ENCODE measurements at regions not wholly inside any gene's neighbourhood (a gene's known extent, or its start where the extent isn't known, plus 50 kb on each side); places are given as distances from the start of the nearest gene placed in this dataset.

DNA sequence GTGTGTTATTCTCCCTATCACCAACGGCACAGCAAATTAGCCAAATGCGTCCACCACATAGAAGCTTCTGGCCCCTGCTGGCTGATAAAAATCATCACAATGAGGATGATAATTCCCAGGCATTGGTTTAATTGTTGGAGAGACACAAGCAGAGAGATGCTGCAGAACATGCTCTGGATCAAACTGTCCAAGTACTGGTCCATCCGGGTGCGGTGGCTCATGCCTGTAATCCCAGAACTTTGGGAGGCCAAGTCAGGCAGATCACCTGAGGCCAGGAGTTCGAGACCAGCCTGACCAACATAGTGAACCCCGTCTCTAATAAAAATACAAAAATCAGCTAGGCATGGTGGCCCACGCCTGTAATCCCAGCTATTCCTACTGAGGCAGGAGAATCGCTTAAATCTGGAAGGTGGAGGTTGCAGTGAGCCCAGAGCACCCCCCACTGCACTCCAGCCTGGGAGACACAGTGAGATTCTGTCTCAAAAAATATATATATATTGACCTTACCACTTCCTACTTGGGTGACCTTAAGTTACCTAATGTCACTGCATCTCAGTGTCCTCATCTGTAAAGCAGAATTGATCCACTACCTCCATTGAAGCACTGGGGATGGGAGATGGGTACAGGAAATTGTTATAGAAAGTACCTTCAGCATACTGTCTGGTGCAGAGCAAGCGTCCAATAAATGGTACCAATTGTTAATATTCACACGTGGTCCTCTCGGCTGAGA lies 83.7 kb upstream of the EGLN3 start:
- CTCF ChIA-PET: no interaction called here
- H3K27me3 Mint-ChIP-seq: peaks cover 3% of the 10 kb centered on the region in 2 donors
- no peaks in the 10 kb centered on the region for H3K9me3 ChIP-seq (ENCODE audit: low read length)

DNA sequence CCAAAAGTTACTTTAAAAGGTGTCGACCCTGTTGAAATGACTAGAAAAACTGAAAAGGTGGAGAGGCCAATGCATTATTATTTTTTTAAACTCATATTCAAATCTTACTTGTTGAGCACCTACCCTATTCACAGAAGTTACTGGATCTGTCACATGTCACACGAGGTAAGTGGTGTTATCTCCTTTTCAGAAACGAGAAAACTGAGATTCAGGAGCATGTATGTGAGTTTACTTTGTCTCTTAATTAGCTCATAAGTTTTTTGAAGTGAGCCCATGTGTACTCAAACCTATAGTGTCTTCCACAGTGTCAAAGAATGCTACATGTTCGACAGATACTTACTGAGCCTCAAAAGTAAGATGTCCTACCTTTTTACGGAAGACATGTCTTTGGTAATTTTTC lies 81.8 kb upstream of the EGLN3 start:
- POLR2A ChIA-PET: no interaction called here
- no peak overlapping the region for H3K27ac ChIP-seq (ENCODE audit: low read depth, low read length)
- peaks cover 4% of the 10 kb centered on the region for H3K4me1 ChIP-seq (ENCODE audit: insufficient read depth, low read length)
- H3K4me1 Mint-ChIP-seq: peaks cover 0 to under 1% (median 0%) of the 10 kb centered on the region in 3 donors
- peaks cover 0 to 2% (median 0%) of the 10 kb centered on the region in 3 donors for H3K36me3 Mint-ChIP-seq
- H3K27me3 Mint-ChIP-seq: peaks cover 1 to 3% of the 10 kb centered on the region in 2 donors
- no peak overlapping the region for H3K4me3 ChIP-seq (ENCODE audit: low read length)
- no peaks in the 10 kb centered on the region for H3K36me3 ChIP-seq (ENCODE audit: insufficient read depth, low read length)
- CTCF ChIA-PET: no interaction called here
- H3K4me3 Mint-ChIP-seq: no peak overlapping the region
- no peaks in the 10 kb centered on the region for H3K9me3 ChIP-seq (ENCODE audit: low read length)
- no peaks in the 10 kb centered on the region for H3K27me3 ChIP-seq (ENCODE audit: insufficient read depth, low read length, poor library complexity, severe bottlenecking)
- H3K27ac Mint-ChIP-seq: no peak overlapping the region
- peaks cover 0 to 2% (median 0%) of the 10 kb centered on the region in 5 donors for H3K9me3 Mint-ChIP-seq
- DNase-seq: no peak

More for the DNA sequence above, 83.7 kb upstream of the EGLN3 start:
- Histone ChIP-seq H3K27ac (ENCODE audit: low read depth, low read length) (no peak overlapping the region), H3K4me1 (ENCODE audit: insufficient read depth, low read length) (peaks cover 4% of the 10 kb centered on the region), H3K4me3 (ENCODE audit: low read length) (no peak overlapping the region), H3K36me3 (ENCODE audit: insufficient read depth, low read length) (no peaks in the 10 kb centered on the region), H3K27me3 (ENCODE audit: insufficient read depth, low read length, poor library complexity, severe bottlenecking) (no peaks in the 10 kb centered on the region)
- H3K9me3 Mint-ChIP-seq: peaks cover 0 to 3% (median 0%) of the 10 kb centered on the region in 5 donors
- H3K4me3 Mint-ChIP-seq: no peak overlapping the region
- DNase-seq: no peak
- no peak overlapping the region for H3K27ac Mint-ChIP-seq
- peaks cover 0 to 19% (median 5%) of the 10 kb centered on the region in 3 donors for H3K4me1 Mint-ChIP-seq
- POLR2A ChIA-PET: no interaction called here
- H3K36me3 Mint-ChIP-seq: peaks cover 0 to 2% (median 0%) of the 10 kb centered on the region in 3 donors

DNA sequence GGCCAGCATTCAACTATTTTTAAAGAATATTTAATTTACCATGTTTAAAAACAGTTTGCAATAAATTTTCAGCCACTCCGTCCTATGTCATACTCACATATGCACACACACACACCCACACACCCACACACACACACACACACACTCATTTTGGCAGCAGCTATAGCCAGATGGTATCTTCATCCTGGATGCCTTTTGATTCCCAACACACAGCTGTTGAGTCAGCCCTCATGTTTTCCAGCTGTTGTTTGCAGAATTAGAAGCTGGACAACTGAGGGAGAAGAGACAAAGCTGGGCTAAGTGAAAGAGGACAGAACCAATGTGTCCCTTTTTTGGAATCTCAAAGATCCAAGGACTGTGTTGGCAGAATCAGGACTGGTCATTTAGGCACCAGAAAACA lies 80.0 kb upstream of the EGLN3 start:
- Mint-ChIP-seq H3K4me1 (no peaks in the 10 kb centered on the region), H3K4me3 (peak overlapping the region in 1 of 7 donors; percentile 36), H3K36me3 (peaks cover 0 to 2% (median 0%) of the 10 kb centered on the region in 3 donors), H3K27me3 (peaks cover 1 to 3% of the 10 kb centered on the region in 2 donors), H3K9me3 (peaks cover 0 to 2% (median 0%) of the 10 kb centered on the region in 5 donors), H3K27ac (no peak overlapping the region)
- CTCF ChIA-PET: no interaction called here
- H3K9me3 ChIP-seq (ENCODE audit: low read length): no peaks in the 10 kb centered on the region
- H3K27ac ChIP-seq (ENCODE audit: low read depth, low read length): no peak overlapping the region
- POLR2A ChIA-PET: no interaction called here
- H3K36me3 ChIP-seq (ENCODE audit: insufficient read depth, low read length): no peaks in the 10 kb centered on the region
- DNase-seq: no peak
- no peak overlapping the region for H3K4me3 ChIP-seq (ENCODE audit: low read length)
- H3K27me3 ChIP-seq (ENCODE audit: insufficient read depth, low read length, poor library complexity, severe bottlenecking): no peaks in the 10 kb centered on the region
- peaks cover 4% of the 10 kb centered on the region for H3K4me1 ChIP-seq (ENCODE audit: insufficient read depth, low read length)

DNA sequence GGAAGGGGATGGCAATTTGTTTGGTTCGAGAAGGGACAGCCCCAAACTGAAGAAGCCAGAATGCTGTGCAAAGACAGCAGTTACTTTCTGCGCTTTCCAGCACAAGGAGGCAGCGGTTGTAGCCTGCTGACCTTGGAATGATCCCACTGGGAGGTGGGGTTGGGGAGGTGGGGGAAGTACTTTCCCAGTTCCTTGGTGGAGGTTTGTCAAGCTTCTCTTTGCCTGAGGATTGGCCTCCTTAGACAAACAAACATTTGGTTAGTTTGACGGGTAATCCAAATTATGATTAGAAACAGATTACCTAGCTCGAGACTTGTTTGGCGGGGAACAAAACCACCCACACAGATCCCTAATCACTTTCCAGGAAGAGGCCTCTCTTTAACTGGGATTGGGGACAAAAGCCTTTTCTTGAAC lies 79.1 kb upstream of the EGLN3 start:
- no peaks in the 10 kb centered on the region for H3K4me1 ChIP-seq (ENCODE audit: insufficient read depth, low read length)
- no peaks in the 10 kb centered on the region for H3K9me3 ChIP-seq (ENCODE audit: low read length)
- H3K27ac Mint-ChIP-seq: no peak overlapping the region
- no peaks in the 10 kb centered on the region for H3K36me3 ChIP-seq (ENCODE audit: insufficient read depth, low read length)
- no peaks in the 10 kb centered on the region for H3K27me3 ChIP-seq (ENCODE audit: insufficient read depth, low read length, poor library complexity, severe bottlenecking)
- no peak for DNase-seq
- H3K36me3 Mint-ChIP-seq: peaks cover 0 to 2% (median 0%) of the 10 kb centered on the region in 3 donors
- no peak overlapping the region for H3K4me3 ChIP-seq (ENCODE audit: low read length)
- peaks cover 0 to 2% (median 0%) of the 10 kb centered on the region in 5 donors for H3K9me3 Mint-ChIP-seq
- H3K27ac ChIP-seq (ENCODE audit: low read depth, low read length): no peak overlapping the region
- CTCF ChIA-PET: no interaction called here
- POLR2A ChIA-PET: no interaction called here
- H3K4me3 Mint-ChIP-seq: no peak overlapping the region
- peaks cover 1 to 3% of the 10 kb centered on the region in 2 donors for H3K27me3 Mint-ChIP-seq
- H3K4me1 Mint-ChIP-seq: no peaks in the 10 kb centered on the region

DNA sequence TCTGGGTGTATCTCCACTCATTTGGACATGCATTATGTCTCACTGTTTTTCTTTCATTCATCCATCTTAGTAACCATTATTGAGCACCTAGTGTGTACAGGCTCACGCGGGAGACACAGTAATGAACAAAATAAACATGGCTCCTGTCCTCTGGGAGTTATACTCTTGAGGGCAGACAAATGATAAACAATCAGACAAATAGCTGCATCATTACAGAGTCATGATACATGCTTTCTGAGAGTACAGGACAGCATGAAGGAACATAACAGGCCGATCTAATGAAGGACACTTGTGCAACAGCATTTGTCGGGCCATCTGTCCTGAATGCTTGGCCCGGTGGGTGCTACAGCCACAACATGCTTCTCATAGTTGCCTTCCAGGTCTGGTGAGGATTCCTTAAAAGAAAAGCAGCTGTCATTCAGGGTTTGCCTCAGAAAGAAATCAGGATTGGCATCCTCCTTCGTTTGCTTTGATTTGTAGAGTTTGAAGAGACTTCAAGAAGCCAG lies 77.2 kb upstream of the EGLN3 start:
- Mint-ChIP-seq H3K4me1 (no peaks in the 10 kb centered on the region), H3K27ac (no peak overlapping the region), H3K27me3 (peaks cover 1 to 3% of the 10 kb centered on the region in 2 donors), H3K36me3 (peaks cover 0 to 2% (median 0%) of the 10 kb centered on the region in 3 donors), H3K4me3 (no peak overlapping the region), H3K9me3 (peaks cover 0 to 2% (median 0%) of the 10 kb centered on the region in 5 donors)
- H3K36me3 ChIP-seq (ENCODE audit: insufficient read depth, low read length): no peaks in the 10 kb centered on the region
- no peaks in the 10 kb centered on the region for H3K27me3 ChIP-seq (ENCODE audit: insufficient read depth, low read length, poor library complexity, severe bottlenecking)
- ChIA-PET CTCF (no interaction called here), POLR2A (no interaction called here)
- H3K9me3 ChIP-seq (ENCODE audit: low read length): no peaks in the 10 kb centered on the region
- H3K4me1 ChIP-seq (ENCODE audit: insufficient read depth, low read length): no peaks in the 10 kb centered on the region
- H3K27ac ChIP-seq (ENCODE audit: low read depth, low read length): no peak overlapping the region
- H3K4me3 ChIP-seq (ENCODE audit: low read length): no peak overlapping the region
- DNase-seq: no peak

DNA sequence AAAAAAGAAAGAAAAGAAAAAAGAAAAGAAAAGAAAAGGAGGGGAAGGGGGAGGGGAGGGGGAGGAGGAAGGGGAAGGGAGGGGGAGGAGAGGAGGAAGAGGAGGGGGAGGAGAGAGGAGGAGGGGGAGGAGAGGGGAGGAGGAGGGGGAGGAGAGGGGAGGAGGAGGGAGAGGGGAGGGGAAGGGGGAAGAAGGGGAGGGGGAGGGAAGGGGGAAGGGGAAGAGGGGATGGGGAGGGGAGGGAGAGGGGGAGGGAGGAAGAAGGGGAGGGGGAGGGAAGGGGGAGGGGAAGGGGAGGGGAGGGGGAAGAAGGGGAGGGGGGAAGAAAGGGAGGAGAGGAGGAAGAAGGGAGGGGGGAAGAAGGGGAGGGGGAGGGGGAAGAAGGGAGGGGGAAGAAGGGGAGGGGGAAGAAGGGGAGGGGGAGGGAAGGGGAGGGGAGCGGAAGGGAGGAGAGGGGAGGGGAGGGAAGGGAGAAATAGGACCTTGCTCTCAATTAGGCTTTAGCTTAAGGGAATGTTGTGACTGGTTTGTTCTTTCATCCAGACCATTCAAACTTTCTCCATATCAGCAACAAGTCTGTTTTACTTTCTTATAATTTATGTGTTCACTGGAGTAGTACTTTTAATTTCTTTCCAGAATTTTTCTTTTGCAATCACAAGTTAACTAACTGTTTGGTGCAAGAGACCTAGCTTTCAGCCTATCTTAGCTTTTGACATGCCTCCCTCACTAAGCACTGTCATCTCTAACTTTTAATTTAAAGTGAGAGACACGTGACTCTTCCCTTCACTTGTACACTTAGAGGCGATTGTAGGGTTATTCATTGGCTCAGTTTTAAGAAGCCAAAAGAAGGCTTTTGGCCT lies 76.5 kb upstream of the EGLN3 start:
- Histone ChIP-seq H3K27me3 (ENCODE audit: insufficient read depth, low read length, poor library complexity, severe bottlenecking) (no peaks in the 10 kb centered on the region), H3K4me3 (ENCODE audit: low read length) (no peak overlapping the region), H3K36me3 (ENCODE audit: insufficient read depth, low read length) (no peaks in the 10 kb centered on the region), H3K4me1 (ENCODE audit: insufficient read depth, low read length) (no peaks in the 10 kb centered on the region), H3K9me3 (ENCODE audit: low read length) (no peaks in the 10 kb centered on the region), H3K27ac (ENCODE audit: low read depth, low read length) (no peak overlapping the region)
- ChIA-PET POLR2A (no interaction called here), CTCF (no interaction called here)
- Mint-ChIP-seq H3K27me3 (peaks cover 1 to 3% of the 10 kb centered on the region in 2 donors), H3K9me3 (no peaks in the 10 kb centered on the region), H3K36me3 (peaks cover 0 to 2% (median 0%) of the 10 kb centered on the region in 3 donors), H3K27ac (no peak overlapping the region), H3K4me3 (no peak overlapping the region), H3K4me1 (no peaks in the 10 kb centered on the region)
- no peak for DNase-seq

DNA sequence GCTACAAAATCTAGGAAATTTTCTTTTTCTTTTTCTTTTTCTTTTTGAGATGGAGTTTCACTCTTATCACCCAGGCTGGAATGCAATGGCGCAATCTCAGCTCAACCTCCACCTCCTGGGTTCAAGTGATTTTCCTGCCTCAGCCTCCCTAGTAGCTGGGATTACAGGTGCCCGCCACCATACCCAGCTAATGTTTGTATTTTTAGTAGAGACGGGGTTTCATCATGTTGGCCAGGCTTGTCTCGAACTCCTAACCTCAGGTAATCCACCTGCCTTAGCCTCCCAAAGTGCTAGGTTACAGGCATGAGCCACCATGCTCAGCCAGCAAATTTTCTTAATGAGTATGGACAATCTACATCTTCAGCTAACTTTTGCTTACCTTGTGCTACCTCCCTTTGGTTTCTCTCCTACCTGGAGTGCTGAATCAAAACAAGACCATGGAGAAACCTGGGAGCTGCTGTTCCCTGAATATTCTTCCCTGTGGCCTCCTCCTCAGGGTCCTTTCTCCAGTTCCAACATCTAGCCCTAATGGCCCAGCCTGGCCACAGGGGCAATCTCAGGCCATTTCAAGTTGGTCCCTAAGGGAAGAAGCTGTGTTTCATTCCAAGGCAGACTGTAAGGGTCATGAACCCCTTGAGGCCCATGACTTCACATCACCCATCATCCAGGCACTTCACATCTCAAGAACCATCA lies 74.6 kb upstream of the EGLN3 start:
- CTCF ChIA-PET: interaction anchor here (0.6 kb wide), 1 partner anchor 1687 kb away, joined by 3 read pairs; no protein-coding TSS in a partner anchor

More for the DNA sequence above, 74.6 kb upstream of the EGLN3 start:
- Mint-ChIP-seq H3K27ac (no peak overlapping the region), H3K4me1 (no peaks in the 10 kb centered on the region), H3K4me3 (no peak overlapping the region), H3K36me3 (no peaks in the 10 kb centered on the region), H3K27me3 (peaks cover 0 to 1% of the 10 kb centered on the region in 2 donors), H3K9me3 (no peaks in the 10 kb centered on the region)
- Histone ChIP-seq H3K36me3 (ENCODE audit: insufficient read depth, low read length) (no peaks in the 10 kb centered on the region), H3K27ac (ENCODE audit: low read depth, low read length) (no peak overlapping the region), H3K27me3 (ENCODE audit: insufficient read depth, low read length, poor library complexity, severe bottlenecking) (no peaks in the 10 kb centered on the region), H3K4me3 (ENCODE audit: low read length) (no peak overlapping the region), H3K9me3 (ENCODE audit: low read length) (no peaks in the 10 kb centered on the region), H3K4me1 (ENCODE audit: insufficient read depth, low read length) (no peaks in the 10 kb centered on the region)
- DNase-seq: no peak
- POLR2A ChIA-PET: no interaction called here

Measured in CD8-positive, alpha-beta memory T cell (primary cell).